ENCODE measurements at regions not wholly inside any gene's neighbourhood (a gene's known extent, or its start where the extent isn't known, plus 50 kb on each side); places are given as distances from the start of the nearest gene placed in this dataset.
"Not testable (repeated sequence)": the region's sequence is repeated elsewhere in the genome, so short reads cannot be mapped to it uniquely, and the experiment has no call there.

DNA sequence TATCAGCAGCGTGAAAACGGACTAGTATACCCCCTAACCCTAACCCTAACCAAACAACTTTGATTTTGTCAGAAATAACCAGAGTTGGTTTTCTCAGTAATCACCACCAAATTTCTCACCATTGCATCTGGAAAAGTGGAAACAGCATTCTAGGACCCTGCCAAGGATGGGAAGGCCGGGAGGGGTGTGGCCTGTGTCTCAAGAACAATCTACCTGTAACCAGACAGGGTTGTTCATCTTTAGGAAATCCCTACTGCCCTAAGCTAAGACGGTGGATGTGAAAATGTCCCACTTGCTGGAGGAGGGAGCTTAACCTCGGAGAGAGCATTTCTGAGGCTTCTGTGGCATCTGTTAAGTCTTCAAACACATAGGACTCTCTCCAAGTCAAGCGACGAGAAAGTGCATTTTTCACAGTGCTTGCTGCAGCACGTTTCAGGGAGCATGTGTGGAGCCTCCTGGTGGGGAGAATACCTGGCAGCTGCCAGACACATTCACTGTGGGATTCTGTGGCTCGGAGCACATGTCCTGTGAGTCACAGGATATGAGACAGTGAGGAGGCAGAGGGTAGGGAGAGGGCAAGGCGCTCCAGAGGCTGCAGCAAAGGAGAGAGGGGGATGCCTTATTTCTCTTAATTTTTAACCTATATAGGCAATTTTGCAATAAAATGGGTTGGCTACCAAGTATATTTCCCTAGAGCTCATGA is 207.5 kb downstream of the SPP2 start:
- DNase-seq (ENCODE audit: low spot score in 2 of 2) = peak in 1 of 2 donors; percentile 36
- no peak for FAIRE-seq

DNA sequence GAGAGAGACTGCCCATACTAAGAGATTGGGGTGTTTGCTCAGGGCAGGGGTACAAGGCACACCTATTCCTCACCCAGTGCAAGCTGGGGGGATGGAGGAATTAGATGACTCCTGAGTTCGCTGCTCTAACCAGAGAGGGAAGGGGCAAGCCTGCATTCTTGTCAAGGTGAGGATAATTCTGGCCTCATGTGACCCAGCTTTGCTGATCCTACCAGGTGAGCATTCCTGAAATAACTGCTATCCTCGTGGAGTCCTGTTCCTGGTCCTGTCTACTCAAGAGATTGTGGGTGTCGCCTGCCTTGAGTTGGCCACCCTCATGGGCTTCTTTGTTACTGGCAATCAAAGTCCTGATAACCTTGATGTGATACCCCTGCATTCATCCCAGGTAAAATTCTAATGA is 206.0 kb downstream of the SPP2 start:
- DNase-seq (ENCODE audit: low spot score in 2 of 2) (no peak), FAIRE-seq (no peak)

- DNase-seq (ENCODE audit: low spot score in 2 of 2) = no peak
- FAIRE-seq = no peak
Observed at GRCh38 chr2:234254783-234255521, 204.4 kb downstream of the SPP2 start.

GRCh38 chr2:234252772-234253171 is 202.3 kb downstream of the SPP2 start:
- no peak for DNase-seq (ENCODE audit: low spot score in 2 of 2)
- no peak for FAIRE-seq

GRCh38 chr2:234251326-234252271 is 201.1 kb downstream of the SPP2 start:
- DNase-seq (ENCODE audit: low spot score in 2 of 2) (no peak), FAIRE-seq (no peak)

DNA sequence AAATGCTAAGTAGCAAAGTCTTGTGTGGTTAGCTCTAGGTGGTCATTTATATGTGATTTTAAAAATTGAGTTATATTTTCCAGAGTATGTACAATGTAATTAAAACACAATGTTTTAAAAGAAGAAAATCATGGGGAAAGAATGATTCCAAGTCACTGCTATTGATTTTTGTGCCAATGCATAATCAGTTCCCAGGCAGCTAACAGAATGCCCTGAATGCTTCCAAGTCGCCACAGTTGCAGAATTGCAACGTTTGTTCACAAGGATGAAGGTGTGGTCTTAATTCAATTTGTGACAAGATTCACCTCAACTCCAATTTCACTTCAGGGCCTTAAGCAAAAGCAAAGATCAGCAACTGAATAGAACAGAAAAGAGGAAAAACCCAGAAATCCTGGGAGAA is 200.4 kb downstream of the SPP2 start:
- FAIRE-seq (no peak), DNase-seq (ENCODE audit: low spot score in 2 of 2) (no peak)

- FAIRE-seq (no peak), DNase-seq (ENCODE audit: low spot score in 2 of 2) (no peak)
Observed at GRCh38 chr2:234249873-234250272, 199.4 kb downstream of the SPP2 start.

DNA sequence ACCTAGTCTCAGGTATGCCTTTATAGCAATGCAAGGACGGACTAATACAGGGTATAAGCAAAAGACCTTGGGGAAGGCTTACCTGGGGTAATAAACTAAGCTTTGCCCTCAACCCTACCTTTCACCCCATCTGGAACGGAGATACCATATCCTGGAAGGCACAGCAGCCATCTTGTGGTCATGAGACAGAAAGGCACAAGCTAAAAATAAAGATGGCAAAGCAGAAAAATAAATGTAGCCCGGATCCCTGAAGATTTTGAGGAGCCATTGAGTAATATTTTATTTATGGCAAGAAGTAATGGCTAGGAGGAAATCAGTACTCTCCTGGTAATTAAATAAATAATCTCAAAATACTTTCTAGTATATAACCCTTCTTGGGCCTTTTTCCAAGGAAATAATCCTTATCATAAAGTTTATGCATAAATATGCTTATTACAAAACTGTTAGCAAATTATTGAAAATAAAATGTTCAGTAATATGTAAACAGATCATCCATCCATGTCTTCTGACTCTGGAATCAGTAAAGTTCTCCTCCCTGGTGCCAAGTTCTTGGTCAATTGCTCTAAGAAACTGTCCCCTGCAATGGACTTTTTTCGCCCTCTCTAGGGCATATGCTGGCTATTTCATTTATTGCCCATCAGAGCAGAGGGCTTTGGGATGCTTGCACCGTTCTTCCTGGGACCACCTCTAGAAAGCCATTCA is 198.7 kb downstream of the SPP2 start:
- FAIRE-seq (no peak), DNase-seq (ENCODE audit: low spot score in 2 of 2) (no peak)

DNA sequence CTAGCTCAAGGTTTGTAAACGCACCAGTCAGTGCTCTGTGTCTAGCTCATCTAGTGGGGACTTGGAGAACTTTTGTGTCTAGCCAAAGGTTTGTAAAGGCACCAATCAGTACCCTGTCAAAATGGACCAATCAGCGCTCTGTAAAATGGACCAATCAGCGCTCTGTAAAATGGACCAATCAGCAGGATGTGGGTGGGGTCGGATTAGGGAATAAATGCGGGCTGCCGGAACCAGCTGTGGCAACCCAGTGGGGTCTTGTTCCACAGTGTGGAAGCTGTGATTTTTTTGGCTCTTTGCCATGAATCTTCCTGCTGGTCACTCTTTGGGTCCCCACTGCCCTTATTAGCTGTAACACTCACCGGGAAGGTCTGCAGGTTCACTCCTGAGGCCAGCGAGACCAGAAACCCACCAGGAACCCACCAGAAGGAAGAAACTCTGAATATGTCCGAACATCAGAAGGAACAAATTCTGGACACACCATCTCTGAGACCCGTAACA is 197.8 kb downstream of the SPP2 start:
- not testable (repeated sequence) for DNase-seq (ENCODE audit: low spot score in 2 of 2); FAIRE-seq

- no peak for FAIRE-seq
Observed at GRCh38 chr2:234247453-234248180, 197.1 kb downstream of the SPP2 start.

GRCh38 chr2:234245945-234246344 is 195.4 kb downstream of the SPP2 start:
- DNase-seq (ENCODE audit: low spot score in 2 of 2) = no peak
- FAIRE-seq = no peak

More at GRCh38 chr2:234247453-234248180, 197.1 kb downstream of the SPP2 start:
- DNase-seq (ENCODE audit: low spot score in 2 of 2) = no peak

GRCh38 chr2:234243871-234244565 is 193.5 kb downstream of the SPP2 start:
- DNase-seq (ENCODE audit: low spot score in 2 of 2) (no peak), FAIRE-seq (no peak)

DNA sequence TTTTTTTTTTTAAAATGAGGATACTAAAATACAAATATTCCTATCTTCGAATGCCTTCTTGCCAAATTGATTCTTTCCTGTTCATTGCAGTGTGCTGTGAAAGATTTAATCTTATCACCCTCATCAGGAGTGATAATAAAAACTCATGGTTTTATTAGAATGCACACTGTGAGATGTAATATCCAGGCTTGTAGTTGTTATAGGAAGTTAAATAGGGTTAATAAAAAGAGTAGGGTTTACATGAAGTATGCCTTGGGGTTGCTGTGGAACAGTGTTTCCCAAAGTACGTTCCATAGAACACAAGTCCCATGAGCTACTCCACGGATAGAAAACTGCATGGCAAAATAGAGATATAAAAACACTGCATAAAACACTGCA is 191.9 kb downstream of the SPP2 start:
- no peak for FAIRE-seq
- DNase-seq (ENCODE audit: low spot score in 2 of 2) = no peak

DNA sequence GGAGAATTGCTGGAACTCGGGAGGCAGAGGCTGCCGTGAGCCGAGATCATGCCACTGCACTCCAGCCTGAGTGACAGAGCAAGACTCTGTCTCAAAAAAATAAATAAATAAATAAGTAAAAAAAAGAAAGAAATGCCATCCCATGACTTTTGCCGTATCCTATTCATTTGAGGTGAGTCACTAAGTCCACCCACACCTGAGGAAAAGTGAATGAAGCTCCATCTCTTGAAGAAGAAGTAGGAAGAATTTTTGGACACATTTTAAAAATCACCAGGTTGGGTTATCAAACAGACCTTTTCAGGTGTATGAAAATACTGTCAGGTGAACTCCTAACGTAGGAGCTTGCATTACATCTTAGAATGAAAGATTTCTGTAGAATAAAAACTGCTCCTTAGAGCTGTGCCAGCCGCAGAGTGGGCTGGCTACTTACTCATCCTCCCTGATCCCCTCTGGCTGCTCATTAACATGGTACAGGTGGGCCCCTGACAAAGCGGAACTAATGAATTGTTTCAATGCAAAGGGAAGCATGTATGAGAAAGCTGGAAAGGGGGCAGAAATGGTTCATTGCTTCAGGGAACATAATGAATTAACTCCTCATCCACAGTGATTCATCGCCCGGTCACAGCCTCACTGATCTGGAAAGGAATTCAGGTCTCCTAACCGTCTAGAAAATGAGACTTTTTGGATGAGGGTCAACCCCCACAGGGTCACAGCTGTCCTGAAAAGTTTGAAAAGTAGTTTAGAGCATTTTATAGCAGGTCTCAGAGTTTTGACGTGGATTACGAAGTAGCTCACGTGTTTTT is 191.4 kb downstream of the SPP2 start:
- FAIRE-seq = no peak

DNA sequence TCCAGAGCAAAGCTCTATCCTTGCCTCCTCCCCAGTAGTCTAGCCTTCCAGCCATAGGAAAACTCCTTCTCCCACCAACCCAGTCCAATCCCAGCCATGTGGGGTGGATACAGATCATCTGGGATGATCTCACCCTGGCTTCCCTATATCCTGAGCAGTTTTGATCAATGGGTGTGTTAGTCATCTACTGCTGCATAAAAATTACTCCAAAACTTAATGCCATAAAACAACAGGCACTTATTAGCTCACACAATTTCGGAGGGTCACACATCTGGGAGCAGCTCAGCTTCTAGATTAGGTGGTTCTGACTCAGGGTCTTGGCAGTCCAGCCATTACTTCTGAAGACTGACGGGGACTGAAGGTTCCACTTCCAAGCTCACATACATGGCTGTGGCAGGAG is 190.4 kb downstream of the SPP2 start:
- no peak for DNase-seq (ENCODE audit: low spot score in 2 of 2)
- no peak for FAIRE-seq

More for the DNA sequence above, 191.4 kb downstream of the SPP2 start:
- no peak for DNase-seq (ENCODE audit: low spot score in 2 of 2)

- DNase-seq (ENCODE audit: low spot score in 2 of 2) = no peak
- no peak for FAIRE-seq
Observed at GRCh38 chr2:234235191-234235590, 184.7 kb downstream of the SPP2 start.

- DNase-seq (ENCODE audit: low spot score in 2 of 2) = no peak
- no peak for FAIRE-seq
Observed at GRCh38 chr2:234231460-234231859, 181.0 kb downstream of the SPP2 start.

- FAIRE-seq (no peak), DNase-seq (ENCODE audit: low spot score in 2 of 2) (no peak)
Observed at GRCh38 chr2:234219046-234219310, 168.5 kb downstream of the SPP2 start.
